Pancreas (tissue), 10 donors: ENCODE measurements at regions not wholly inside any gene's neighbourhood (a gene's known extent, or its start where the extent isn't known, plus 50 kb on each side); places are given as distances from the start of the nearest gene placed in this dataset.
A peak's percentile ranks its signal among the peaks of the same experiment; 100 is the strongest.

ENCODE experiments used
- ATAC-seq, 4 donors: fragments of 200-7000 bp; cut with Tn5 transposase; one replicate each; pipeline versions ENCODE4 v1.8.0 to v1.9.1; 2020; ENCODE audit warnings: mild to moderate bottlenecking in 4 of 4, moderate library complexity in 4 of 4
- DNase-seq, 6 donors: peaks; one replicate each; pipeline ENCODE4 v3.0.0-alpha.2; 2020
- FAIRE-seq: peaks from 2 replicates; lab custom pipeline; 2012; peaks lifted over from hg19 to GRCh38; lab: Jason Lieb, UNC
- H3K27ac ChIP-seq, 4 donors: fragments of 200-600 bp; sonication (generic); 1 replicate in 3 of 4; 2 replicates in 1 of 4; pipeline versions ENCODE4 v1.5.0 to v1.8.0; 2020
- H3K27me3 ChIP-seq, 4 donors: fragments of 200-600 bp; one replicate each; pipeline ENCODE4 v1.8.0; 2021
- H3K36me3 ChIP-seq, 3 donors: fragments of 200-600 bp; sonication (generic) in 1 of 3; one replicate each; pipeline versions ENCODE4 v1.5.0 to v1.8.0; 2020 to 2021
- H3K4me1 ChIP-seq, 3 donors: fragments of 200-600 bp; one replicate each; pipeline ENCODE4 v1.8.0; 2021
- H3K4me3 ChIP-seq, 4 donors: fragments of 200-600 bp; sonication (generic) in 2 of 4; one replicate each; pipeline versions ENCODE4 v1.5.0 to v1.8.0; 2020 to 2021
- H3K9me3 ChIP-seq, 4 donors: fragments of 200-600 bp; one replicate each; pipeline ENCODE4 v1.8.0; 2021
- WGBS, 2 donors: extraction: QIAGEN DNeasy Blood & Tissue Kit; methylation state at CpG; one replicate each; pipeline ENCODE4 v1.1.7; 2013; 5-methylcytosine and 5-hydroxymethylcytosine counted together
- intact Hi-C, 3 donors: fragments of 100-400 bp; cut with DNase I; formaldehyde crosslinking; loops; one replicate each; pipeline versions ENCODE4 v1.11.1 to v1.14.2; 2022
- TF ChIP-seq, protein P1 (sequence below), 4 donors: fragments of 200-600 bp; sonication (generic) in 3 of 4; IDR thresholded peaks; one replicate each; pipeline versions ENCODE4 v1.5.0 to v1.8.0; 2021; ENCODE audit warnings: antibody characterized with exemption in 4 of 4
- donor health status: healthy with polysubstance abuse.
- donor health status: DM: no; HTN: no; CAD: no; lungs with moderate emphysema.
- donor health status: DM: no; HTN: no; CAD: no.
- donor health status: control.
- donor health status: control.
- donor health status: Bipolar disorder and iron deficiency.
- donor health status: DM: yes; HTN: yes; CAD: no.
- donor health status: DM: no; HTN: no; CAD: no.
- donor health status: DM: no; HTN: no; CAD: no.
- donor health status: DM: yes; HTN: yes; CAD: no.

DNA sequence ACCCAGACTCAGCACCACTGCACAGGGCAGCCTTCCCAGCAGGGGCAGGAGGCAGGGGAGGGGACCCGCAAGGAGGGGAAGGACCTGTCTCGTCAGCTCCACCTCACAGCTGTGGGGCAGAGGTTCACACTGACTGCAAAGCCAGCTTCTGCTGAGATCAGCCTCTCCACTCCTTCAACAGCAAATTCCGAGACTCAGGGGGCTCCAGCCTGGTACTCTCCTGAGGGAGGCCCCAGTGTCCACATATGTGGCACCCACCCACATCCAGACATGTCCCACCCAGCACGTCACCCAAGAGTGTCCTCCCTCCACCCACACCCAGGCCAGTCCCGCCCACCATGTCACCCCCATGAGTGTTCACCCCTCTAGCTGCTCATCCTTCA lies 329.5 kb downstream of the NPHP4 start:
- 36 to 63% methylated on average over 5 of the region's 5 CpGs for WGBS, 2 donors
- peak in 1 of 6 donors; percentile 38 for DNase-seq
- H3K27ac ChIP-seq = no peak overlapping the region
- no peaks in the 10 kb centered on the region for H3K36me3 ChIP-seq
- ATAC-seq = no peak
- H3K9me3 ChIP-seq = no peaks in the 10 kb centered on the region
- no peak overlapping the region for H3K4me3 ChIP-seq
- H3K27me3 ChIP-seq = no peaks in the 10 kb centered on the region
- intact Hi-C loops = no loop called here
- TF ChIP-seq, protein P1, sequence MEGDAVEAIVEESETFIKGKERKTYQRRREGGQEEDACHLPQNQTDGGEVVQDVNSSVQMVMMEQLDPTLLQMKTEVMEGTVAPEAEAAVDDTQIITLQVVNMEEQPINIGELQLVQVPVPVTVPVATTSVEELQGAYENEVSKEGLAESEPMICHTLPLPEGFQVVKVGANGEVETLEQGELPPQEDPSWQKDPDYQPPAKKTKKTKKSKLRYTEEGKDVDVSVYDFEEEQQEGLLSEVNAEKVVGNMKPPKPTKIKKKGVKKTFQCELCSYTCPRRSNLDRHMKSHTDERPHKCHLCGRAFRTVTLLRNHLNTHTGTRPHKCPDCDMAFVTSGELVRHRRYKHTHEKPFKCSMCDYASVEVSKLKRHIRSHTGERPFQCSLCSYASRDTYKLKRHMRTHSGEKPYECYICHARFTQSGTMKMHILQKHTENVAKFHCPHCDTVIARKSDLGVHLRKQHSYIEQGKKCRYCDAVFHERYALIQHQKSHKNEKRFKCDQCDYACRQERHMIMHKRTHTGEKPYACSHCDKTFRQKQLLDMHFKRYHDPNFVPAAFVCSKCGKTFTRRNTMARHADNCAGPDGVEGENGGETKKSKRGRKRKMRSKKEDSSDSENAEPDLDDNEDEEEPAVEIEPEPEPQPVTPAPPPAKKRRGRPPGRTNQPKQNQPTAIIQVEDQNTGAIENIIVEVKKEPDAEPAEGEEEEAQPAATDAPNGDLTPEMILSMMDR (IDR thresholded peaks at IDR 0.05) = no peak
- H3K4me1 ChIP-seq = no peaks in the 10 kb centered on the region
- no peak for FAIRE-seq

DNA sequence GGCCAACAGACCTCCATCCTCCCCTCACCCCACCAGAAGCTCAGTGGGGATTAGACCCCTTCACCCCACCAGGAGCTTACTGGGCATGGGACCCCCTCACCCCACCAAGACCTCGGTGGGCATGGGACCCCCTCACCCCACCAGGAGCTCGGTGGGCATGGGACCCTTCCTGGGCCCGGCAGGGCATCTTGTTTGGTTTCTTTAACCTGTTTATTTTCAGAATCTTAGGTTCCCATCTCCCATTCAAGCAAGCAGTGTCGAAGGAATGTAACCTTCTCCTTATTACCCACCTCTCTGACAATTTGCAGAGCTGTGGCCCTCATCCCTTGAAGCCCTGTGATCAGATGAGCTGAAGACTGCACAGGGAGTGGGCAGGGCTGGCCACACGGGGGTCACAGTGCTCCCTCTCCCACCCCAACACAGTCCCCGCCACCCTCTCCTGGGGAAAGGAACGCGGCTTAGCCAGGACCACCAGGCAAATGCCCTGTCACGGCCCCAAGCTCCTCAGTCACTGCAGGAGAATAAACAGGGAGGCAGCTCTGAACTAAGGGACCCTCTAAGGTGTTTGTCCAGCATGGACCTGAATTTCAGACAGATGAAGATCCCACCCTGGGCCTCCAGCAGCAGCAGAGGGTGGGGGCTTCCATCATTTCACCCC lies 330.0 kb downstream of the NPHP4 start:
- FAIRE-seq = no peak
- intact Hi-C loops = no loop called here
- Histone ChIP-seq H3K4me1 (no peaks in the 10 kb centered on the region), H3K4me3 (no peak overlapping the region), H3K27me3 (no peaks in the 10 kb centered on the region), H3K9me3 (no peaks in the 10 kb centered on the region), H3K36me3 (no peaks in the 10 kb centered on the region), H3K27ac (no peak overlapping the region)
- TF ChIP-seq, protein P1 (IDR thresholded peaks at IDR 0.05) = no peak
- ATAC-seq = no peak
- WGBS, 2 donors = 50 to 72% methylated on average over 9 of the region's 9 CpGs
- no peak for DNase-seq

DNA sequence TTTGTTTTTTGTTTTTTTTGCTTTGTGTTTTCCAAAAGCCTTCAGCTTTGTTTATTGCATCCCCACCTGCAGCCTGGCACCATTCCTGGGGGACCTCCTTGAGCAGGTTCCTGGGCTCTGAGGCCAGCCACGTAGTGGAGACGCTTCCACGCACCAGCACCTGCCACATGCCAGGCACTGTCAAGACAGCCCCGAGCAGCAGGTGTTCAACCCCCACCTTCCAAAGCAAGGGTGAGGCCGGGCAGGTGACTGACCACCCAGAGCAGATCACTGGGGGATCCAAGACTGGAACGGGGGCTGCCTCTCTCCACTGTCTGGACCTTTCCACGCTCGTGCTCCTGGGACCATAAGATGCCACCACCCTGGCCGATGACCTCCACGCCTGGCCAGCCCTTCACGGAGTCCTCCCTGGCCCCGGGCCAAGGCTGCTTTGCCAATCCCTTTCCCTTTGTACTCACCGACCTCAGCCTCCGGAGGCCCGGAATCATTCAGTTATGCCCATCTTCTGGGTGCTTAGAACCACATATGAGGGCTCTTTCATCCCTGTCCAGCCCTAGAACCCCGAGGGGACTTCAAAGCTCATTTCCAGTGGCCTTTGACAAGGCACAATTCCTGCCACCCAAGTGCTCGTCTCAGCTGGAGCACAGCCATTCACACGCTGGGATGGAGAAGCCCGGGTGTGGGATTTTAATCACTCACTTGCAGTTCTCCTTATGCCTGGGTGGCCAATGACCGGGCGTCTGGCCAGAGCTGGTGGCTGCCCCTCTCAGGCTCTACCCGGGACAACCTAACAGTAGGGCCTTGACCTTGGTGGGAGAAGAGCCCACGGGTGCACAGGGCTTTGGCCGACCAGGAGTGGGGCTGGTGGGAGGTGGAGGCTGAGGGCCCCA lies 330.8 kb downstream of the NPHP4 start:
- TF ChIP-seq, protein P1 (IDR thresholded peaks at IDR 0.05) = no peak
- WGBS, 2 donors = 55 to 66% methylated on average over 24 of the region's 24 CpGs
- Histone ChIP-seq H3K4me1 (no peaks in the 10 kb centered on the region), H3K27me3 (no peaks in the 10 kb centered on the region), H3K36me3 (no peaks in the 10 kb centered on the region), H3K4me3 (no peak overlapping the region), H3K9me3 (no peaks in the 10 kb centered on the region), H3K27ac (no peak overlapping the region)
- intact Hi-C loops = no loop called here
- DNase-seq (peak in 1 of 6 donors; percentile 49), FAIRE-seq (no peak), ATAC-seq (no peak)

DNA sequence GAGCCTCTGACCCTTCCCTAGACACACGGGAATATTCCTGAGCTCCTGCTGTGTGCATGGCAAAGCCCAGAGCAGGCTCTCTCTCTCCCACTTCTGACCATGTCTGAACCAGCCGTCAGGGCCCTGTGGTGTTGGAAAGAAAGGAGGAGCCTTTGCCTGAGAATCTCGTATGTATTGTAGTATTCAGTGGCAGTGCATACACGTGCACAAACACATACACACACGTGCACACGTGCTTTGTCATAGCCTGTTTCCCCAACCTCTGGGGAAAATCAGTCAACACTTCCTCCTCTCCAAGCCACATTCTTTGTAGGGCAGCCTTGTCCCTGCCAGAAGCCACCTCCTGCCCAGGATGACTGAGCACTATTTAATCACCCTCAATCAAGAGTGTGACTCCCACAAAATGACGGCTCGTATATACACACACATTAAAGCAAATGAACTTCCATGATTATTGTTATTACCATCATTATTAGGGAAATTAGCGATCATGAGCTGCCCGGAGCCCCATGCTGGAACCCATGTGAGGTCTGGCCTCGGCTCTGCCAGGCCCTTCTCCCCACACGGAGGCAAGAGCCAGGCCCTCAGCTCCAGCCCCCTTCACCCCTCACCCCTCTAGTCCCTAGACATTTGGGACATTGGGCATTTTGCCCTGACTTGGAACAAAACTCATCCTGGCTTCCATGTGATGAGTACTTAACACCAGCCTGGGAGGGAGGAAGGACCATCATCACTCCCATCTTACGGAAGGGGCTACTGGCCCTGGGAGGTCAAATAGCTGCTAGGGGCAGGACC lies 331.9 kb downstream of the NPHP4 start:
- Histone ChIP-seq H3K27me3 (no peaks in the 10 kb centered on the region), H3K4me3 (no peak overlapping the region), H3K27ac (no peak overlapping the region), H3K36me3 (no peaks in the 10 kb centered on the region), H3K4me1 (no peaks in the 10 kb centered on the region), H3K9me3 (no peaks in the 10 kb centered on the region)
- TF ChIP-seq, protein P1 (IDR thresholded peaks at IDR 0.05) = no peak
- WGBS, 2 donors = 30 to 34% methylated on average over 13 of the region's 13 CpGs
- ATAC-seq (peak; percentile 58 to 72 (median 66)), DNase-seq (peak in 2 of 6 donors; percentile 21 to 31), FAIRE-seq (no peak)
- intact Hi-C loops = no loop called here
